Kasumi-1 (cell line): ENCODE measurements at regions not wholly inside any gene's neighbourhood (a gene's known extent, or its start where the extent isn't known, plus 50 kb on each side); places are given as distances from the start of the nearest gene placed in this dataset.

Experiments
- DNase-seq, 2 experiments: peaks; one replicate each; lab custom pipeline; 2025; lab: John Stamatoyannopoulos, UW

- no peak for DNase-seq
These were observed 93.9 kb upstream of the SLC35B3 start for GRCh38 chr6:8529250-8529649.

- DNase-seq: no peak
These were observed 92.5 kb upstream of the SLC35B3 start for GRCh38 chr6:8527818-8528217.

- DNase-seq: no peak
These were observed 91.3 kb upstream of the SLC35B3 start for GRCh38 chr6:8526624-8527023.

- no peak for DNase-seq
These were observed 90.0 kb upstream of the SLC35B3 start for GRCh38 chr6:8525370-8525769.

GRCh38 chr6:8513174-8513573 is 77.8 kb upstream of the SLC35B3 start:
- no peak for DNase-seq

- no peak for DNase-seq
These were observed 71.9 kb upstream of the SLC35B3 start for GRCh38 chr6:8507286-8507685.

- DNase-seq: peak in 1 of 2 experiments; percentile 12
These were observed 70.8 kb upstream of the SLC35B3 start for GRCh38 chr6:8506126-8506525.

GRCh38 chr6:8499540-8499939 is 64.2 kb upstream of the SLC35B3 start:
- DNase-seq: peak; percentile 17 to 22

GRCh38 chr6:8494730-8495129 is 59.4 kb upstream of the SLC35B3 start:
- no peak for DNase-seq

GRCh38 chr6:8492536-8493133 is 57.3 kb upstream of the SLC35B3 start:
- DNase-seq: no peak
